ENCODE measurements at regions not wholly inside any gene's neighbourhood (a gene's known extent, or its start where the extent isn't known, plus 50 kb on each side); places are given as distances from the start of the nearest gene placed in this dataset.

DNA sequence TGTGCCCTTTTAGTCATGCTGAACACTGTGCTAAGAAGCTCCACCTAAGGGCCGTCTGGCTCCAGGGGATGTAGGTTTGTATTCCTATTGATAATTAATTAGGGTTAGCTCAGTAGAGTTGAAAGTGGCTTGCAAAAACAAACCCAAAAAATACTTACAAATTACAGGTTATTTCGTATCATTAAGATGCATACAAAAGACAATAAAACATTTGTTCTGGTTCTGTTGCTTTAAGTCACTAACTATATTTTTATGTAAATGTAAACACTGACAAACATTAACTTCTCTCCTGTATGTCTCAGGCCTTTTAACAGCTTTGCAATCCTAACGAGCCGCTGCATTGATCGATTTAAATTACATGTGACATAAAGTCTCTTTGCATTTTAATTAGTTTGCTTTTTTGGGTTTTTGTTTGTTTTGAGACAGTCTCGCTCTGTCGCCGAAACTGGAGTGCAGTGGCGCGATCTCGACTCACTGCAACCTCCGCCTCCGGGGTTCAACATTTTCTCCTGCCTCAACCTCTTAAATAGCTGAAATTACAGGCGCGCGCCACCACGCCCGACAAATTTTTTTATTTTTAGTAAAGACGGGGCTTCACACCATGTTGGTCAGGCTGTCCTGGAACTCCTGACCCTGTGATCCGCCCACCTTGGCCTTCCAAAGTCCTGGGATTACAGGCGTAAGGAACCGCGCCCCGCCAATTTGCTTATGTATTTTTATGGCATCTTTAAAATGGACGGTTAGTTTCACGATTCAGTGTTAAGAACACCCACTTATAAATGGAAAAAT is 110.9 kb downstream of the HFE start:
- DNase-seq (ENCODE audit: low spot score): no peak

- no peak for DNase-seq (ENCODE audit: low spot score)
Measured at GRCh38 chr6:26198722-26199056, 111.5 kb downstream of the HFE start.

- DNase-seq (ENCODE audit: low spot score): peak; percentile 84
Measured at GRCh38 chr6:26199057-26199772, 112.0 kb downstream of the HFE start.

- DNase-seq (ENCODE audit: low spot score): no peak
Measured at GRCh38 chr6:26199773-26200764, 112.8 kb downstream of the HFE start.

DNA sequence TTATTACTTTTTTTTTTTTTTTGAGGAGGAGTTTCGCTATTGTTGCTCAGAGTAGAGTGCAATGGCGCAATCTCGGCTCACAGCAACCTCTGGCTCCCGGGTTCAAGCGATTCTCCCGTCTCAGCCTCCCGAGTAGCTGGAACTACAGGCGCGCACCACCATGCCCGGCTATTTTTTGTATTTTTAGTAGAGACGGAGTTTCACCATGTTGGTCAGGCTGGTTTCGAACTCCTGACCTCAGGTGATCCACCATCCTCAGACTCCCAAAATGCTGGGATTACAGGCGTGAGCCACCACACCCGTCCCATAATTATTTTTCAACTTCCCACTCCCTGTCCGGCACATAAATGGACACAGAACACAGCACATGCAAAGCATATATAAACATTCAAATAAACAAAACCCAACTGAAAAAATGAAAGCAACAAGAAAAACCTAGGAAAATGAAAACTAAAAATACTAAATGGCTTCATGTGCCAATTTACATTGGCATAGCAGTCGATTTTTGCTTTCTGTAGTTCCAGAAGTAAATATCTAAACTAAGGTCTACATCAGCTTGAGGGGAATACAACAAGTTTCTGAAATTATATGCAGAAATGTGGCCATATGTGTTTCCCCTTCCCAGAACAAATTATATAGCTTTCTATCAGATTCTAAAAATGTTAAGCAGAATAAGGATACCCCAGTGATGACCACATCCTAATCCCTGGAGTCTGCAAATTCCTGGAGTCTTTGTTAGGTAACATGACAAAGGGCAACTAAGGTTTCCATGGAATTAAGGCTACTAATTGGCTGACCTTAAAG is 113.9 kb downstream of the HFE start:
- DNase-seq (ENCODE audit: low spot score): no peak

GRCh38 chr6:26202201-26202611 is 115.0 kb downstream of the HFE start:
- no peak for DNase-seq (ENCODE audit: low spot score)

- DNase-seq (ENCODE audit: low spot score): no peak
Measured at GRCh38 chr6:26202811-26203583, 115.8 kb downstream of the HFE start.

DNA sequence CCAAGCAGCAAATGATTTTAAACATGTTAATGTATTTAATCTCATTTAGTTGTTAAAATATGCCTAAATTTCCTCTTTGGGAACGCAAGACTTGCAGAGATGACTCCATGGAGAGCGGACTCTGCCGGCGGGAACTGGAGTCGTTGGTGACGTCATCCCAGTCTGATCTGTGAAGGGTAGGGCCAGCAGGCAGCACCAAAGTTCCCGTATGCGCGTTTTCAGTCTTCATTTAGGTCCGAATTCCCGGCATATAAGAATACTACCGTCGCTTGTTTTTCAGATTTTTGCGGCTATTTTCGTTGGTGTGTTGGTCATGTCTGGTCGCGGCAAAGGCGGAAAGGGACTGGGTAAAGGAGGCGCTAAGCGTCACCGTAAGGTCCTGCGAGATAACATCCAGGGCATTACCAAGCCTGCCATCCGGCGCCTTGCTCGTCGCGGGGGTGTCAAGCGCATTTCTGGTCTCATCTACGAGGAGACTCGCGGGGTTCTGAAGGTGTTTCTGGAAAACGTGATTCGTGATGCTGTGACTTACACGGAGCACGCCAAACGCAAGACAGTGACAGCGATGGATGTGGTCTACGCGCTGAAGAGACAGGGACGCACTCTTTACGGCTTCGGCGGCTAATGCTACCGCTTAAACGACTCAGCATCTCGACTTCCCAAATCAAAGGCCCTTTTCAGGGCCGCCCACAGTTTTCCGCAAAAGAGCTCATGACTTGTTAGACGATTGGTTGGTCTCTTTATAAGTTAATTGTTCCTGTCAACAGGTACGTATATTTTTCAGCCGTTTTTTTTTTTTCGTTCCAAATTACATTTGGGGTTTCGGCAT is 117.3 kb downstream of the HFE start:
- peak; percentile 94 for DNase-seq (ENCODE audit: low spot score)

- no peak for DNase-seq (ENCODE audit: low spot score)
Measured at GRCh38 chr6:26205161-26205624, 118.0 kb downstream of the HFE start.

DNA sequence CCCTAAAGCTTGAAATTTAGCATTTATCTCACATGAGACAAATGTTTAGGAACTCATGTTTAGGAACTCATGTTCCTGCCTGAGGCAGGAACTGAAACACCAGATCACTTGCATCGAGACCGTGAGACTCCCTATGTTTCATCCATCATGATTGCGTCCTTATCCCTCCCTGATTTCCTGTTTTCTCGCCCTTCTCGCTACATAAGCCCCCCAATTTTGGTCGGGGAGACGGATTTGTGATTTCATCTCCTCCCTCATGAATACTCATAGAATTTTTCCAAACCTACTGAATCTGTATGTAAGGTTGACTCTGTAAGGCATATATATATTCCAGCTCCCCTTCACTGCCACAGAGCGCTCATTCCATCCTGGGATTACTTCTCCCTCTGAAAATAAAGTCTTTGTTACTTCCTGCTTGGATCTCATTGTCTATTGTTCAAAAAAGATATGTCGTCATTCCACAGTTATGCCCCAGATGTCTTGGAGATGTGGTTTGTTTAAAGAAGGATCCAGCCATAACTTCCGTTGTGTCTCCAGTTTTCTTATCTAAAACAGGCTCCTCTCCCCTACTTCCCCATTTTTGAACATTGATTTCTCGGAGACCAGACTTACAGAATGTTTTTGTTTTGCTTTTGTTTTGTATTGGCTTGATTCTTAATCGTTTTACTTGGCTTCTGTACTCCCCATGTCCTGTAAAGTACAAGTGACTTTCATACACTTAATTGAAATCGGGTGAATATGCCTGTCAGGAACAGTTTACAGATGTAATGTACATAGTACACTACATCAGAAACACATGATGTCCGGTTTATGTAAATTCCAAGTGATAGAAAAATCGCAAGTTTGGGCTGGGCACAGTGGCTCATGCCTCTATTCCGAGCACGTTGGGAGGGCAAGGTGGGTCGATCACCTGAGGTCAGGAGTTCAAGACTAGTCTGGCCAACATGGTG is 118.7 kb downstream of the HFE start:
- DNase-seq (ENCODE audit: low spot score): no peak

GRCh38 chr6:26206868-26207801 is 119.9 kb downstream of the HFE start:
- DNase-seq (ENCODE audit: low spot score): no peak

DNA sequence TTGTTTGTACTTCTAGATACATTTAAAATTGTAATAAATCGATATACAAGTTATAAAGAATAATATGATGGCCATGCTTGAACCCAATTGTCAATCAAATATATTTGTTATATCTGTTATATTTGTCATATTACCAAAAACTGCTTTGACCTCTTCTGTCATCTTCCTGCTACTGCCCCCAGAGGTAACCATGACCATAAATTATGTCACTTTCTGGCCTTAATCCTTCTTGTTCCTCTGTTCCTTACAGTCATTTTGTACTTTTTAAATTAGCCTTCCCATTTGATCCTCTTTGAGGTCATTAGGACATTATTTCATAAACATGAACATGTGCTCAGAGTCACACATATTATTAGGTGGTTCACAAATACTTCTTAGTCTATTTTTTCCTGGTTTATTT is 124.7 kb downstream of the HFE start:
- DNase-seq (ENCODE audit: low spot score): no peak

- no peak for DNase-seq (ENCODE audit: low spot score)
Measured at GRCh38 chr6:26213334-26214075, 126.3 kb downstream of the HFE start.

DNA sequence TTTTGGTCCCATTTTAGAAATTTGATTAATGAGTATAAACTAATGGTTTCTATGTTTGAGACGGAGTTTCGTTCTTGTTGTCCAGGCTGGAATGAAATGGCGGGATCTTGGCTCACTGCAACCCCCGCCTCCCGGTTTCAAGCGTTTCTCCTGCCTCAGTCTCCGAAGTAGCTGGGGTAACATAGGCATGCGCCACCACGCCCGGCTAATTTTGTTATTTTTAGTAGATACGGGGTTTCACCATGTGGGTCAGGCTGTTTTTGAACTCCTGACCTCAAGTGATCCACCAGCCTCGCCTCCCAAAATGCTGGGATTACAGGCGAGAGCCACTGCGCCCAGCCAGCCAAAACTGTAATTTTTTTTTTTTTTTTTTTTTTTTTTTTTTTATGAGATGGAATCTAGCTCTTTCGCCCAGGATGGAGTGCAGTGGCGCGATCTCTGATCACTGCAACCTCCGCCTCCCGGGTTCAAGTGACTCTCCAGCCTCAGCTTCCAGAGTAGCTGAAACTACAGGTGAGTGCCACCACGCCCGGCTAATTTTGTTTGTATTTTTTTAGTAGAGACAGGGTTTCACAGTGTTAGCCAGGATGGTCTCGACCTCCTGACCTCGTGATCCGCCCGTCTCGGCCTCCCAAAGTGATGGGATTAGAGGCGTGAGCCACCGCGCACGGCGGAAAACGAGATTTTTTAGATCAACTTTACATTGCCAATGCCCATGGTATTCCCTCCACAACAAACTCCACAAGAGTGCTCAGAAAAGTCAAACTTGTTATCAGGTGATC is 127.8 kb downstream of the HFE start:
- DNase-seq (ENCODE audit: low spot score): no peak

DNA sequence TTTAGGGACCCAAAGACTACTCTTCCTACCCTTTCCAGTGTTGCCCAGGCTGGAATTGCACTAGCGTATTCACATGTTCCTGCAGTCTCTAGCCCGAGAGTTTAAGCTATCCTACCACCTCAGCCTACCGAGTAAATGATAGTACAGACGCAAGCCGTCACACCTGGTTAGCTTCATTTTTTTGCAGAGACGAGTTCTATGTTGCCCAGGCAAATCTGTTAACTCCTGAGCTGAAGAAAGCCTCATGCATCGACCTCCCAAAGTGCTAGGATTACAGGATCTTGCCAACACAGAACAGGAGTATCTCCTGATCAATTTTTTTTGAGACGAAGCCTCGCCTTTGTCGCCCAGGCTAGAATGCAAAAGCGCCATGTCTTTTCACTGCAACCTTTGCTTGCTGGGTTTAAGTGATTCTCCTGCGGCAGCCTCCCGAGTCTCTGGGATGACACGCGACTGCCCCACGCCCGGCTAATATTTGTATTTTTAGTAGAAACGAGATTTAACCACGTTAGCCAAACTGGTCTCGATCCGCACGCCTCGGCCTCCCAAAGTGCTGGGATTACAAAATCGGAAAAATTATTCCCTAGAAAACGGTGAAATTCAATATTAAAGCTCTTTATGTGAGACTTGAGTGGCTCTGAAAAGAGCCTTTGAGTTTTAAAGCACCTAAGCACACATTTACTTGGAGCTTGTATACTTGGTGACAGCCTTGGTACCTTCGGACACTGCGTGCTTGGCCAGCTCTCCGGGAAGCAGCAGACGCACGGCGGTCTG is 128.5 kb downstream of the HFE start:
- no peak for DNase-seq (ENCODE audit: low spot score)
